ENCODE measurements at regions not wholly inside any gene's neighbourhood (a gene's known extent, or its start where the extent isn't known, plus 50 kb on each side); places are given as distances from the start of the nearest gene placed in this dataset.

DNA sequence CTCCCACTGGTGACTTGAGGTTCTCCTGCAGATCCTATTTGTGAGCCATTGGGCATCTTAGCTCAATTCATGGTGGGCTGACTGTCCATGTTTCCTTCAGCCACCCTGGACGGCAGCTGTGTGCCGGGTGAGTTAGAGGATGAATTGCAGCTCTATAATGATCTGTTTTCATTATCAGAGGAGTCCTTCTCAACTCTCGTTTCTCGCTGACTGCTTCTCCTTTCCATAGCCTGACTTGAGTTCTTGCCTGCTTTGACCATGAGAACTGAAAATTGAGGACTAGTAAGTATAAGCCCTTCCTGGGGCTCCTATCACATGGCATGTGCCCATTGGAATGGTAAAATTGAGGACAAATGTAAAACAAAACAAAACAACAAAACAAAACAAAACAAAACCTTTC, 121.8 kb downstream of the CDC42EP3 start:
- DNase-seq = no peak

DNA sequence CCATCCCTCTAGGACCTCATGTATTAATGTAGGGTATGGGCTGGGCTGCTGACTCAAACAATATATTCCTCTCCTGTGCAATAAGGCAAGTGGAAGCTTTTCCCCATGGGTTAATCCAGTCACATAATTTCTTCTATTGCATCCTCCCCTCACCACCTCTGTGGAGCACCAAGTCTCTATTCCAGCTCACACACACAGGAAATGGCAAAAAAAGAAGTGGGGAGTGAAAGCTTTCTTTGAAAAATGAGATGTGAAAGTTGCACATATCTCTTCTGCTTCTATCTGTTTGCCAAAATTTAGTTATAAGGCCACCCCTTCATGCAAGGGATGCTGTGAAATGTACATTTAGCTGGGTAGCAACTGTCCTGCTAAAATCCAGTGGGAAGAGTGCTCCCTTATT, 121.3 kb downstream of the CDC42EP3 start:
- no peak for DNase-seq

DNA sequence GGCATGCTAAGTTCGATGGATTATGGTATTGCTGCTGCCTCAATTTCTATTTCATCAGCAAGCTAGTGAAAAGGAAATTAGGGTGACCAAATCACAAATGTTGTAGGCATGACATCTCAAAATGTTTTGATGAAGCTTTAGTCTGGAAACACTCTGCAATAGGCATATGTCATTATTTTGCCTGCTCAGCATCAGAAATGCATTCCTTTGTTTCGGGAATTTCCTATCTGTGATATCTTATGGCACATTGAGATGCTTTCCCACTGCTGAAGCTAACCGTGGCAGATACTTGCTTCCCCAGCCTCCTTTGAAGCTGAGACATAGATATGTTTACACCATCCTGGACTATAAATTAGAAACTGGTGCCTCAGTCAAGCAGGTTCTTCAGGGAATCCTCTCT, 119.7 kb downstream of the CDC42EP3 start:
- DNase-seq = no peak

DNA sequence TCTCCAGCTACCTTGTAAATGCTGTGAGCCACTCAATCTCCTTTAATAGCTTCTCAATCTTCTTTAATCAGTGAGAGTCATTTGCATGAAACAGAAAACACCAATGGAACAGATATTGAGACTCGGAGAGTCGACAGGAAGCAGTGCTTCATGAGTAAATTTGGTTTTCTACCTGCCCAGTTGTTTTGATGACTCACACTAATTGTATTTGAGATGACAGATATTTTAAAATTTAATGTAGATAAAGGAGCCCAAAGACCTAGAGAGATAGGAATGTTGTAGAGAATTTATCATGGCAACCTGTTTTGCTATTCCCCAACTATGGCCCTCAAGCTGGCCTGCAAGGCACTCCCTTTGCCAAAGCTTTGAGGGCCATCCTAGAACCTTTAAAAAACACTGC, 119.1 kb downstream of the CDC42EP3 start:
- no peak for DNase-seq

DNA sequence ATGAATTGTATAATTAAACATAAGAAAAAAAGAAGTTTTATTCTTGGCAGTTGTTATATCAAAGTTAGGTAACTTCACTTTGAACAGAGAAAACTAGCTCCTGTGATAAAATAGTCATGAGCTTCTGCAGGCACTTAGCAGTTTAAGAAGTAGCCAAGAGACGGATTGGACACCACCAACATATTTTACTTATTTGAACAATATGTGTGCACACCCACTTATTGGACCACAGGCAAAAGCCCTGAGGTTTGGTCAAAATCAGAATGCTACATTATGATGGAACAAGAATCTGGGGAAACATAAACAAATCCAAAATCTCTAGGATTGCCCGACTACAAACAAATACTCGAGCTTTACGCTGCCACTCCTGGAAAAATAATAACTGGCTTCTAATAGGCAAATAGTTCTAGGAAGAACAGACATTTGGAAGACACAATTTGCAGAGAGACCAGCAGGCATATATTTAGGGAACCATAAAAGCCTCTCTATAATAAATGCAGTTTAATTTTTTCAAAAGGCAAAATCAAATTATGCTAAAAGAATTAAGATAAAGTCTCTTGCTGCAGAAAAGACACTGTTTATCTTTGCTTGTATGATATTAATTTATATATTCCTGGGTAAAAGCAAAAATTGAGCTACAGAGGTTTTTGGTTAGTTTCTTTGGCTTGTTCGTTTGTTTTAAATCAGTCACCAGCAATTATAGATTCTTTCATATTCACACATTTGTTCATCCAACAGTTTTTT, 117.9 kb downstream of the CDC42EP3 start:
- DNase-seq = no peak

DNA sequence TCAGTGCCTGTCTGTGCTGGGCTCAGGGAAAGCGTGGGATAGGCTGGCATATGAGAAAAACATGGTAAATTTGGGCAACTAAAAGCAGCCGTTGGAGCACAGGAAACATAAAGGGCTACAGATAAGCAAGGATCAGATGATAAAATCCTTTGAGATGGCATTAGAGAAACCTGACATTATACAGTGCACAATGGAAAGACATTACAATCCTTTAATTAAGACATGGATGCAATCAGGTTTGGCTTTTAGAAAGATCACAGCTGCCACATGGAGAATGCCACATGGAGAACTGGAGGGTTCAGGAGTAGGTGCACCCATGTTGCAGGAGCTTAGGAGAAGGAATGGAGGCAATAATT, 117.3 kb downstream of the CDC42EP3 start:
- no peak for DNase-seq

DNA sequence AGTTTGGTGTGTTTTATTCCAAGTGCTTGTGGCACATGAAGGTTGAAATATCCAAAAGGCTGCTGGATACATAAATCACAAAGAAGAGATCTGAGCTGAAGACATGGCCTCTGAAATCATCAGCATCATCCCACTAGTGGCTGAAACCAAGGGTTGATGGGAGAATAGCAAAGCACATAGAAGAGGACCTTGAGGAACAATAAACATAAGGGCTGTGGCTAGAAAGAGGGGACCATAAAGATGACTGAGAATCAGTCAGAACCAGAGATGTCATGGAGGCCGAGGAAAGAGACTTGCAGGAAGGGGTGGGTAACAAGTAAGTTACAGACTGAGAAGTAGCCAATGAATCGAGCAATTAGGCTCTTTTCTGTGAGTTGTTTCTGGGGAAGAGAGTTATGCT, 116.8 kb downstream of the CDC42EP3 start:
- DNase-seq = no peak

DNA sequence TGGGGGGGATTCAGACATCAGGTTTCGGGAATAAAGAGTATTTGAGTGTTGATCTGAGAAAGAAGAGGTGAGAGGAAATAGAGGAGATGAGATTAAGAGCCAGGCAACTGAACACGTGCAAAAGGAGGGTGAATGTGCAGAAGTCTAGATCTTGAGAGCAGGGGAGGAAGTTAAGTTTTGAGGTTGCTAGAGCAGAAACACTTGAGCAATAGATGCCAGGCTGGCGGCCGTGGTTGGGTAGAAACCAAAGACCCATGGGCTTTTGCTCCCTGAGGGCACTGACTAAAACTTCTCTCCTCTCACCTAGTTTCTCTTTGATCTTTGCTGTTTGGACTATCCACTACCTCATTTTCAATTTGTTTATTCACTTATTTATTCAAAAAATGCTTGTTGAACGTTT, 116.0 kb downstream of the CDC42EP3 start:
- no peak for DNase-seq

DNA sequence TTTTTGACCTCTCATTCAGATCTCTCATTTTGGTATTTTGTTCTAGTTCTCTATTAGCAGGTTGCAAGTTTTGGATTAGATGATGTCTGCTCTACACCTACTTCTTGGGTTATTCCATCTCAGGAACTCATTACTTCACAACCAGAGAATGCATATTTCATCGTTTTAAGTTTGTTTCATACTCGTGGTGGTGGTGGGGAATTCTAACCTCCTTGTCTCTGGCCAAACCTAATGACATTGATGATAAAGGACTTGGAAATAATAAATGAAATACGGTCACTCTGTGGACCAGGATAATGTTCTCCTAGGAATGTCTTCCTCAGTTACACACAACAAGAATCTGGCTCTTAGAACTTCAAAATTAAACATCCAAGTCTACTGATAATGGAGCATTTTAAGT, 115.2 kb downstream of the CDC42EP3 start:
- DNase-seq = no peak

DNA sequence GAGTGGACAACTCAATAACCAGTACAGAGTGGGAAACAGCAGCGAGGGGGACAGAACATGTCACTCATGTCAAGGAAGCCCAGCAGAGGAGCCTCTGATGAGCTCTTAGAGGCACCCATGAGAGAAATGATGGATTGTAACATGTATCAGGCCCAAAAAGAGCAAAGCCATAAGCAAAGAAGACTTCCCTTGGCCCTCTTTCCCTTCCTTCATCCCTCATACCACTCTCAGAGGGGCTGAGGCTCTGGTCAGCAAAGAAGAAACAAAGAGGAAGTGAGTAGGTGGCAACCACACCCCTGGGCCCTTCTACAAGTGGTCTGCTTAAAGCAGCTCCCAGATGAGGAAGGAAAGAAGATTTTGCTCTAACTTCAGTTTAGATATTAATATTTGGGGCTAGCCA, 112.8 kb downstream of the CDC42EP3 start:
- DNase-seq = no peak

DNA sequence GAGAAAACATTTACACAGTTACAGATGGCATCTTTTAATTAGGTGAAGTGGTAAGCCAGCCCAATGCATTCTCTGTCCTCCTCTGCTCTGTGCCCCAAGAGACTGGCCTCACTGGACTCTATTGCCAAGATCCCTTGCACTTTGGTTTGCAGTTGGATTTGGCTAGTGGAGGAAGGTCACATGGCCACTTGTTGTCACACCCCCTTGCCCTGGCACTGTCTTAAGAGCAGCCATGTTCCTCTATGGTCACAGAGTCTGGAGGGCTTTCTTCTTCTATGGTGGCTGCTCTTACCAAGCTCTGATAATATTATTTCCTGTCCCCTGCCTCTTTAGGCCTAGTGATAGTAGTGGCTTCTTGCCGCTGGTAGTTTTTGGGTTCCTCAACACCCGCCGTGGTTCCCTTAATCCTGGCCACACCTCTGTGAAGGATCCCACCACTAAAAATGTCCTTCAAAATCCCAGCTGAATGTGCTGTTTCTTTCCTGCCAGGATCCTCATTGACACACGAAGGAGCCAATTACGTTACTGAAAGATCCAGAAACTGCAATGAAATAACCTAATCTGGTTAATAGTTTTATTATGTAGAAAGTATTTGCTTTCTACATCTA, 111.1 kb downstream of the CDC42EP3 start:
- no peak for DNase-seq

DNA sequence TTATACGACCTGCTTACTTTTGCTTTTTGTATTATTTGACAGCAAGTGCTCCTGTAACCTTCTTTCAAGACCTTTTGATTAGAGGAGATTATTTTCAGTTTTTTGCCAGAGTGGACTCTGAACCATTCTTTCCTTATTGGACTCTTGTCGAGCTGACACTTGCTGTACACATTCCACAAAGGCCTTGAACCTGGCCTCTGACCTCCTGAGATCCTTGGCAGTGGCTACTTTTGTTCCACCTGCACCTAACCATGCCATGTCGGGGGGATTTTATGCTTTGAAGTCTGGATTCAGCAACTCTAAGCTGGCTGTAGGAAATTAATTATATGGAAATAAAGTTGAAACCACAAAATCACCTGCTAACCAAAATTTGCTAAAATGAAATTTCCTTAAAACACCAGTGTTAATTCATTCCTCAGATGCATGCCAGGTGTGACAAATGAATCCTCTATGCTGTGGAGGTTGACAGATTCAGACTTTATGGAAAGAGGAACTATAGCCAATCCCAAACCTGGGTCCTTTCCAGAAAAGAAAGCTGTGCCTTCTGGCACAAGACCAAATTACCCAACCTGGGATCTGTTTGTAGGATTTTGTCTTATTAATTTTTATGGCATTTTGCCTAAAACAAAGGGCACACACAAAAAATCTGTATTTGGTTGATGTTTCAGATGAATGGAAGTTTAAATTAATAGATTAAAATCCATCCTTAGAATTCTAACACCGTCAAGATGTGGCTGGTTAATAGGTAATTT, 110.4 kb downstream of the CDC42EP3 start:
- no peak for DNase-seq

DNA sequence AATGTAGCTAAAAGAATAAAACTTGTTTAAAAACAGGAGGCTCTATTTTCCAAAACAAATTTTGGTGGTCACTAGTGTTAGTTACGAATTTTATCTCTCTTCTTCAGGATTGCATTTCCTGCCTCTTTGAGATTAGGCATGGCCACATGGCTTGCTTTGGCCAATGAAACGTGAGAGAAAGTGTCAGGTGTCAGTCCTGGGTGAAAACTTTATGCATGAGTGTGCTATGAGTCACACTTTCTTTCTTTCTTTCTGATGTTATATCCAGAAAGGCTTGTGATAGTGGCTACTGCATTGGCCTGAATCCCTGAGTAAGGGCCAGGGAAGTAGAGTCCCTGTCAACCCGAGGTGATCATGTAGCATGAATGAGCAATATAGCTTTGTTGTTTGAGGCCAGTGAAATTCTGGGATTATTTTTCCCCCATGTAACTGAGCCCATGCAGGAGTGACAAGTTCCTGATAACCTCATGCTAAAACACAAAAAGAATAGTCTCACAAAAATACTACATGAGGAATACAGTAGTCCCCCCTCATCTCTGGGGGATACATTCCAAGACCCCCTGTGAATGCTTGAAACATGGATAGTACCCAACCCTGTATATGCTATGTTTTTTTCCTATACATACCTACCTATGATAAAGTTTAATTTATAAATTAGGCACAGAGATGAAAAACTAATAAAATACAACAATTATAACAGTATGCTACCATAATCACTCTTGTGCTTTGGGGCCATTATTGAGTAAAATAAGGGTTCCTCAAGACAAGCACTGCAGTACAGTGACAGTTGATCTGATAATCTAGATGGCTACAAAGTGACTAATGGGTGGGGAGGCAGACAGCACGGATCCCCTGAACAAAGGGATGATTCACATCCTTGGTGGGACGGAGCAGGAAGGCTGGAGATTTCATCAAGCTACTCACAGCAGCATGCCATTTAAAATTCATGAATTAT, 109.5 kb downstream of the CDC42EP3 start:
- DNase-seq = no peak

DNA sequence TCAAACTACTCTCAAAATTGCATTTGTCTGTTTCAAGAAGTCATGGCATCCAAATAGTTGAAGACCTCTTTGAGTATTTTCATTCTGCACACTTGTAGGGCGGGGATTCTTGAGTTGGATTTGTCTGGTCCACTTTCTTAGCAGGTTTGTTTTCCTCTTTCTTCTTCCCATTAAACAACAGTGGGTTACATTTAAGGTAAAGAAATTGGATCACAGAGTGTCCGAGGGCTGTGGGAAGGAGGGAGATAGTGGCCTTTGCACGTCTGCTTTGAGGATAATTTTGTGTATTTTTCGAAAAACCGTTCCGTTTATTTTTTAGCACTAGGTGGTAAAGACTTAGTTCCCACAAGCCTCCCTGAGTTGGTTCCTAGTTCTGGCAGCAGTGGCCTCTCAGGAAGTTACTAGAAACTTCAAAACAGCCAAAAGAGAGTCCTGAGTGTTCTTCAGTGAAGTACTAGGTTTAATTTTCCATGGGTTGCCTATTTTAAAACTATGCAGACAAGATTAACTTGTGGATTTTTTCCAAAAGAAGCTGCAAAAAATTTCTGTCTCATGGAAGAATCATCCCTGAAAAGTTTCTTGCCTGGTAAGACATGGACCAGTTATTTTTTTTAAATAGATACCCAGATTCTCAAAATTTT, 107.9 kb downstream of the CDC42EP3 start:
- no peak for DNase-seq

DNA sequence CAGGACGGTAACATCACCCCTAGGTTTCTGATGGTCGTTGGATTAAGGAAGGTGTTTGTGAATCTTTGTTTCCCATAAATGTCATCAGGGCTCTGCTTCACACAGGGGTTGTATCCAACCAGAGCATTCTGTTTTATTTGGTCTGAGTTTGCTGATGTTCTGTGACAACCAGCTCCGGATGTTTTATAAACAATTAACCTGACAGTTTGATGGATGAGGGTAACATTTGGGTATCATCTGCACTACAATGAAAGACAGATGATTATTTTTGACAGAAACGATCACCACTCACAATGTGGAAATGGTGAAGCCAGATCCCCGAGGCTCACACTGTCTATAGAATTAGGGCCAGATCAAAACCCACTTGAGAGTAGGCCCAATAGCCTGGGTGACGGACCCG, 107.1 kb downstream of the CDC42EP3 start:
- DNase-seq = no peak

DNA sequence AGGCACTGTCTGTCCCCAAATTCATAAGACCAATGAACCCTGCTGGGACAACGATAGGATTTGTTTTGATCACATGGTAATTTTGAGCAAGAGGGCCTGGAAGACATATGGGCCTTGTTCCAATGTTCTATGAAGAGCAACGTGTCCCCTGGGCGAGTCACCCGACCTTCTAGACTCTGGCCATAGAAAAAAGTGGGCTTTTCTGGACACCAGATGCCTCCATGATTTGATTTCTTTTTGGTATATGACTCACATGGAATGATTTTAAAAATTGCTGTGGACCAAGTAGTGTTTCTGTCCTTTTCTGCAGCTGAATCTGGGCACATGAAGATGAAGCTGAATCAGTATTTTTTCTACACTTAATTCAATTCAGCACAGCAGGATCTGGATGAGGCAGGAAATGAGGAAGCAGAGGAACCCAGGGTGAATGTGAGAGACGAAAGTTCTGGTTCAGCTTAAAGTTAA, 104.9 kb downstream of the CDC42EP3 start:
- DNase-seq = no peak

DNA sequence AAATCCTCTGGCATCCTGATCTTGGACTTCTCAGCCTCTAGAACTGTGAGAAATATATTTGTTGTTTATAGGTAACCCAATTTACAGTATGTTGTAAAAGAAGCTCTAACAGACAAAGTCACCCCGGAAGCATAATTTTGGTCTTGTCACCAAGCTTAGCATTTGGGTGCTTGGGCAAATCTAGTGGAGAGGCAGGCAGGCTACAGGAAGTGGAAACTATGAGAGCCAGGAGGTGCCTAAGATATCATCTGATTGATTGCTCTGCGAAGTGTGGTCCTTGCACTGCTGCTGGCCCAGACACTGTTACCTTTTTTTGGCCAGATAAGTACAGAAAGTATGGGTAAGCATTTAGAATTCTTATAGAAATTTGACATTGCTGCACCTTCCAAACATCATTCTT, 102.9 kb downstream of the CDC42EP3 start:
- no peak for DNase-seq

DNA sequence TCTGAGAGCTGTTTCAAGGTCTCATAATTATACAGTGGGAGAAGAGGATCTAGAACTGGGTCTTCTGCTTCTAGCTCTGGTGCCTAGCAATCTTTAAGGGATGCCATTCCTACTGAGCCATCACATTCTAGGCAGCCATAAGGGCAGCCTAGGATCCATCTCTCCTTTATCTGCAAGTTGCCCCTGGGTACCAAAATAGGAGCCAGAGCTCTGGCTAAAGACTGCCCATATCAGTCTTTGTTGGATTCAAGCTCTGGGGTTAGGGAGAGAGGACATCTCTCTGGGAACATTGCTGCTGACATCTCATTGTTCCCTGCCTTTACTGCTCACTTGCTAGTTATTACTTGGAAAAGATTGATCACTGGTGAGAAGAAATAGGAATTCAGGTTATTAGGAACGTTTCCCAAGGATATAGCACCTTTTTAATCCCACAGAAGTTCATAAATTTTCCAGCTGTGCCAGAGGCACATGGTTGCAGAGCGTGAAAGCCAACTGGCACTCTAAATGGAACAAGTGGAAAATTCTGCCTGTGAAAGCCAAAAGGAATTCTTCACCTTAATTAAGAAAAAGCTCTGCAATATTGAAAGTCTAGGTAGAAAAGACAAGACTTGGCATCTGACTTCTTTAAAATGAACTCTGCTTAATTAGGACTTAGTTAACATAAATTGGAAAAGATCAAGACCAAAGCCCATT, 102.2 kb downstream of the CDC42EP3 start:
- DNase-seq = no peak

DNA sequence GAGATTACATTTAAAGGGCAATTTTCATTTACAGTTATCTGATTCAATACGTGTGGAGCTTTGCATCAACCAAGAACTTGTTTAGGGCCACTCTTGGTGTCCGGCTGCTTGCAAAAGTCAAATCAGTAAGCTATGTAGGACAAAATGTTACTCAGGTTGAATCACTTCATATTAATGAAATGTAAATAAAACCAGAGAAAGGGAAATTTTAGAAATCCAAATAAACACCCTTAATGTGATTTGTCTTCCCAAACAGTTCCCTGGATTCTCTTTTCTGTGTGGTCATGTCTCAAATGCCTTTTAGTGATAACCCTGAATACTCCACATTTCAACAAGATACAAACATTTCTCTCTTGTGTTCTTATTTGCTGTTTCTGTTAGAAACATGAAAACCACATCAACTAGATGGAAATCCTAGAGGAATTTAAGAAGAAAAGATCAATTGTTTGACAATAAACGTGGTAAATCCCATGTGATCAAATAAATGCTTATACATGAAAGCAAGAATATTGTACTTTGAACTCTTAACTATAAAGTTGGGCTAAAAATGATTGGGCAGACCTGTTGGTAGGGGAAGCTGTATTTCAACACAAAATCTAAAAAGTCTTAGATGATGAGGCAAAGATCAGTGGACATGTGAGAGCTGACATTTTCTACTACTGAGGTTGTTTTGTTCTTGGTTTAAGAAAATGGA, 101.3 kb downstream of the CDC42EP3 start:
- DNase-seq = no peak

DNA sequence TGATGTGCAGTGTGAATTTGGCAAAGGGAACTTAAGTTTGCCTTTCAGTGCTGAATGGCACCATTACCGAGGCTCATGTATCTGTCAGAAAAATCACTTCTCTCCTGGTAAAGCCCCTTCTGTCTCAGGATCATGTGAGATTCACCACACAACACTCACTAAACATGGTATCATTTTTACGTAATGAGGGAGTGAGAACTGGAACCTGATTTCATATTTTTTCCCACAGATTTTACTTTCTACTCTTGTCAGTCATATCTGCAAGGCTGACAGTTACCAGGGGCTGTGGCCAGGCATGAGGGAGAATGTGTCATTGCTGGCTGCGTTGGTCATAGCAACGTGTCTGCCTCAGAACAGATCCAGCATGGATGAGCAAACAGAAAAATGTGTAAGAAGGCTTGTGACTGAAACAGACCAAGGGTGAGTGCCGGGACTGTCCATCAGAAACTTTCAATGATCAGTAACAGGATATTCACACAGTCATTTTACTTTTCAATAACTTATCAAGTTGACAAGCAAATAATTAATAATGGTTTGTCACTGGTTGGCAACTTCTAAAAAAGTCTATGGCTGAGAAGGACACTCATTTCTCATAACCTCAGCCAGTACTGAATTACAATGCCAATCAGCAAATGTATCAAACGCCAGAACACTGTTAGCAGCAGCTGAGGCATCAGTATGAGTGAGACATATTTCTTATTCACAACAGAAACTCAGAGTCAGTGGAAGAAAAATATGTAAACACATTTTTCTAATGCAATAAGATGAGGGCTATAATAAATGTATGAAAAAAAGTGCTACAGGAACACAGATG, 100.5 kb downstream of the CDC42EP3 start:
- DNase-seq = no peak
